H9 (cell line): ENCODE measurements at regions not wholly inside any gene's neighbourhood (a gene's known extent, or its start where the extent isn't known, plus 50 kb on each side); places are given as distances from the start of the nearest gene placed in this dataset.

Experiments
- DNase-seq: peaks from one replicate; pipeline ENCODE4 v3.0.0-alpha.2; 2017
- H2AFZ ChIP-seq: one replicate; pipeline ENCODE4 v1.6.1; 2013; ENCODE audit warnings: mild to moderate bottlenecking, low read length, control low read depth, moderate library complexity
- H2AK5ac ChIP-seq: 2 replicates; pipeline ENCODE4 v1.6.1; 2013; ENCODE audit warnings: low read length, control low read depth, mixed read lengths; ENCODE audit not compliant: insufficient read length
- H2BK120ac ChIP-seq: one replicate; pipeline ENCODE4 v1.6.1; 2013; ENCODE audit warnings: low read depth, mild to moderate bottlenecking, low read length, control low read depth, inconsistent platforms; ENCODE audit not compliant: poor library complexity, severe bottlenecking
- H2BK12ac ChIP-seq: 2 replicates; pipeline ENCODE4 v1.6.1; 2013; ENCODE audit warnings: low read length, control low read depth, mixed read lengths, low read depth; ENCODE audit not compliant: insufficient read length
- H2BK15ac ChIP-seq: 2 replicates; pipeline ENCODE4 v1.6.1; 2013; ENCODE audit warnings: low read depth, low read length, control low read depth
- H2BK20ac ChIP-seq: one replicate; pipeline ENCODE4 v1.6.1; 2013; ENCODE audit warnings: low read depth, mild to moderate bottlenecking, low read length, control low read depth, inconsistent platforms; ENCODE audit not compliant: poor library complexity, severe bottlenecking
- H2BK5ac ChIP-seq: 2 replicates; pipeline ENCODE4 v1.6.1; 2013; ENCODE audit warnings: low read length, control low read depth, mixed read lengths; ENCODE audit not compliant: insufficient read length
- H3K14ac ChIP-seq: 2 replicates; pipeline ENCODE4 v1.6.1; 2013; ENCODE audit warnings: low read length, control low read depth; ENCODE audit not compliant: insufficient read depth
- H3K18ac ChIP-seq: 2 replicates; pipeline ENCODE4 v1.6.1; 2013; ENCODE audit warnings: low read depth, mild to moderate bottlenecking, mixed read lengths, low read length, control low read depth; ENCODE audit not compliant: insufficient read length
- H3K23ac ChIP-seq: 2 replicates; pipeline ENCODE4 v1.6.1; 2013; ENCODE audit warnings: low read length, control low read depth, mixed read lengths, low read depth; ENCODE audit not compliant: insufficient read length
- H3K23me2 ChIP-seq: 2 replicates; pipeline ENCODE4 v1.6.1; 2013; ENCODE audit warnings: low read depth, mild to moderate bottlenecking, mixed read lengths, low read length, control low read depth; ENCODE audit not compliant: insufficient read length, poor library complexity, severe bottlenecking
- H3K27ac ChIP-seq: 2 replicates; pipeline ENCODE4 v1.5.1; 2013; ENCODE audit warnings: low read length, control low read depth, mixed read lengths, low read depth; ENCODE audit not compliant: insufficient read length
- H3K27me3 ChIP-seq: 2 replicates; pipeline ENCODE4 v1.6.1; 2013; ENCODE audit warnings: low read length, control low read depth, inconsistent platforms; ENCODE audit not compliant: insufficient read depth
- H3K4ac ChIP-seq: 2 replicates; pipeline ENCODE4 v1.6.1; 2013; ENCODE audit warnings: low read depth, mild to moderate bottlenecking, control low read depth, inconsistent platforms, low read length, moderate library complexity
- H3K4me1 ChIP-seq: 2 replicates; pipeline ENCODE4 v1.6.1; 2013; ENCODE audit warnings: low read length, control low read depth, inconsistent platforms; ENCODE audit not compliant: insufficient read depth
- H3K4me2 ChIP-seq: 2 replicates; pipeline ENCODE4 v1.6.1; 2013; ENCODE audit warnings: low read length, control low read depth, mixed read lengths; ENCODE audit not compliant: insufficient read length, insufficient read depth
- H3K56ac ChIP-seq: 2 replicates; pipeline ENCODE4 v1.6.1; 2013; ENCODE audit warnings: low read depth, mild to moderate bottlenecking, mixed read lengths, low read length, control low read depth; ENCODE audit not compliant: insufficient read length
- H3K79me1 ChIP-seq: 2 replicates; pipeline ENCODE4 v1.6.1; 2013; ENCODE audit warnings: low read depth, mild to moderate bottlenecking, moderate library complexity, low read length, control low read depth, inconsistent platforms; ENCODE audit not compliant: insufficient read depth, poor library complexity, severe bottlenecking
- H3K79me2 ChIP-seq: 2 replicates; pipeline ENCODE4 v1.6.1; 2013; ENCODE audit warnings: low read length, control low read depth, inconsistent platforms; ENCODE audit not compliant: insufficient read depth
- H3K9ac ChIP-seq: 2 replicates; pipeline ENCODE4 v1.6.1; 2013; ENCODE audit warnings: low read length, control low read depth, mixed read lengths; ENCODE audit not compliant: insufficient read length; ENCODE audit errors: extremely low read depth
- H3K9me3 ChIP-seq: one replicate; pipeline ENCODE4 v1.6.1; 2013; ENCODE audit warnings: low read depth, low read length, inconsistent platforms; ENCODE audit not compliant: control insufficient read depth
- H3T11ph ChIP-seq: one replicate; pipeline ENCODE4 v1.6.1; 2013; ENCODE audit warnings: mild to moderate bottlenecking, low read length, control low read depth, inconsistent platforms
- H4K20me1 ChIP-seq: one replicate; pipeline ENCODE4 v1.6.1; 2013; ENCODE audit not compliant: control insufficient read depth, insufficient read length, insufficient read depth
- H4K5ac ChIP-seq: 2 replicates; pipeline ENCODE4 v1.6.1; 2013; ENCODE audit warnings: low read depth, mild to moderate bottlenecking, mixed read lengths, low read length, control low read depth; ENCODE audit not compliant: insufficient read length
- H4K8ac ChIP-seq: replicated peaks from 2 replicates; pipeline ENCODE4 v1.6.1; 2013; ENCODE audit warnings: low read length, control low read depth, mixed read lengths, low read depth; ENCODE audit not compliant: insufficient read length
- H4K91ac ChIP-seq: 2 replicates; pipeline ENCODE4 v1.6.1; 2013; ENCODE audit warnings: low read depth, mild to moderate bottlenecking, moderate library complexity, mixed read lengths, low read length, control low read depth; ENCODE audit not compliant: insufficient read length
- H3K27ac Mint-ChIP-seq, 3 experiments: 2 replicates in 2 of 3; 3 replicates in 1 of 3; pipeline ENCODE4 v1.8.0; 2020 to 2021; ENCODE audit warnings: mixed read lengths in 3 of 3, mild to moderate bottlenecking in 1 of 3, moderate library complexity in 1 of 3
- H3K27me3 Mint-ChIP-seq: 2 replicates; pipeline ENCODE4 v1.8.0; 2021; ENCODE audit warnings: low read depth, mild to moderate bottlenecking, moderate library complexity, mixed read lengths
- H3K36me3 Mint-ChIP-seq, 3 experiments: 2 replicates in 2 of 3; 3 replicates in 1 of 3; pipeline ENCODE4 v1.8.0; 2020 to 2021; ENCODE audit warnings: low read depth in 3 of 3, mixed read lengths in 3 of 3; ENCODE audit not compliant: insufficient read depth in 1 of 3
- H3K4me1 Mint-ChIP-seq, 2 experiments: 2 replicates each; pipeline ENCODE4 v1.8.0; 2020; ENCODE audit warnings: mixed read lengths in 2 of 2
- H3K4me3 Mint-ChIP-seq, 2 experiments: 2 replicates in 1 of 2; 3 replicates in 1 of 2; pipeline ENCODE4 v1.8.0; 2020 to 2021; ENCODE audit warnings: mild to moderate bottlenecking in 2 of 2, mixed read lengths in 2 of 2, moderate library complexity in 1 of 2
- H3K9me3 Mint-ChIP-seq, 2 experiments: 2 replicates in 1 of 2; 3 replicates in 1 of 2; pipeline ENCODE4 v1.8.0; 2020; ENCODE audit warnings: mild to moderate bottlenecking in 2 of 2, mixed read lengths in 2 of 2, moderate library complexity in 1 of 2
- CTCF ChIP-seq: fragments of 200-600 bp; sonication (generic); conservative IDR thresholded peaks from 3 replicates; pipeline ENCODE4 v1.8.0; 2021; ENCODE audit warnings: antibody characterized with exemption, mild to moderate bottlenecking
- WGBS: extraction: QIAGEN DNeasy Blood & Tissue Kit; methylation state at CpG from one replicate; pipeline ENCODE4 v1.1.7; 2013; ENCODE audit warnings: missing lambda C conversion rate, low lambda C conversion rate, mixed read lengths; ENCODE audit not compliant: insufficient read length; ENCODE audit errors: extremely low coverage; 5-methylcytosine and 5-hydroxymethylcytosine counted together

GRCh38 chr5:161176221-161176620 is 324.2 kb upstream of the ATP10B start:
- H3K14ac ChIP-seq, result no peak overlapping the region
- H3K4me3 Mint-ChIP-seq, result no peak overlapping the region
- no peak overlapping the region for H3K4ac ChIP-seq
- no peak overlapping the region for H2AFZ ChIP-seq
- H4K91ac ChIP-seq, result no peak overlapping the region
- H2AK5ac ChIP-seq, result no peak overlapping the region
- H4K20me1 ChIP-seq, result no peaks in the 10 kb centered on the region
- no peaks in the 10 kb centered on the region for H3K79me2 ChIP-seq
- no peak overlapping the region for H2BK20ac ChIP-seq
- no peak overlapping the region for H3K27ac ChIP-seq
- no peak overlapping the region for H3K4me2 ChIP-seq
- no CpG with 5 or more reads among the region's 2 CpGs for WGBS
- no peaks in the 10 kb centered on the region for H3K9me3 Mint-ChIP-seq
- no peaks in the 10 kb centered on the region for H3K27me3 Mint-ChIP-seq
- no peak overlapping the region for H2BK12ac ChIP-seq
- H4K8ac ChIP-seq, result no peak overlapping the region
- no peak for TF ChIP-seq CTCF
- H3T11ph ChIP-seq, result no peak overlapping the region
- no peaks in the 10 kb centered on the region for H3K9me3 ChIP-seq
- no peak overlapping the region for H3K27ac Mint-ChIP-seq
- H3K23me2 ChIP-seq, result no peaks in the 10 kb centered on the region
- DNase-seq, result no peak
- no peaks in the 10 kb centered on the region for H3K79me1 ChIP-seq
- no peak overlapping the region for H2BK15ac ChIP-seq
- H3K4me1 Mint-ChIP-seq, result no peaks in the 10 kb centered on the region
- H2BK120ac ChIP-seq, result no peak overlapping the region
- H3K23ac ChIP-seq, result no peak overlapping the region
- no peak overlapping the region for H3K18ac ChIP-seq
- no peaks in the 10 kb centered on the region for H3K27me3 ChIP-seq
- H3K9ac ChIP-seq, result no peak overlapping the region
- no peaks in the 10 kb centered on the region for H3K4me1 ChIP-seq
- no peaks in the 10 kb centered on the region for H3K36me3 Mint-ChIP-seq
- H3K56ac ChIP-seq, result no peak overlapping the region
- no peak overlapping the region for H2BK5ac ChIP-seq
- H4K5ac ChIP-seq, result no peak overlapping the region
